ENCODE measurements at regions not wholly inside any gene's neighbourhood (a gene's known extent, or its start where the extent isn't known, plus 50 kb on each side); places are given as distances from the start of the nearest gene placed in this dataset.
A peak's percentile ranks its signal among the peaks of the same experiment; 100 is the strongest.

GRCh38 chr6:133704371-133704770, 184.5 kb upstream of the TCF21 start:
- intact Hi-C loops (cut with DNase I) = no loop called here
- ATAC-seq = no peak
- no peak for DNase-seq
- TF ChIP-seq, protein P1, sequence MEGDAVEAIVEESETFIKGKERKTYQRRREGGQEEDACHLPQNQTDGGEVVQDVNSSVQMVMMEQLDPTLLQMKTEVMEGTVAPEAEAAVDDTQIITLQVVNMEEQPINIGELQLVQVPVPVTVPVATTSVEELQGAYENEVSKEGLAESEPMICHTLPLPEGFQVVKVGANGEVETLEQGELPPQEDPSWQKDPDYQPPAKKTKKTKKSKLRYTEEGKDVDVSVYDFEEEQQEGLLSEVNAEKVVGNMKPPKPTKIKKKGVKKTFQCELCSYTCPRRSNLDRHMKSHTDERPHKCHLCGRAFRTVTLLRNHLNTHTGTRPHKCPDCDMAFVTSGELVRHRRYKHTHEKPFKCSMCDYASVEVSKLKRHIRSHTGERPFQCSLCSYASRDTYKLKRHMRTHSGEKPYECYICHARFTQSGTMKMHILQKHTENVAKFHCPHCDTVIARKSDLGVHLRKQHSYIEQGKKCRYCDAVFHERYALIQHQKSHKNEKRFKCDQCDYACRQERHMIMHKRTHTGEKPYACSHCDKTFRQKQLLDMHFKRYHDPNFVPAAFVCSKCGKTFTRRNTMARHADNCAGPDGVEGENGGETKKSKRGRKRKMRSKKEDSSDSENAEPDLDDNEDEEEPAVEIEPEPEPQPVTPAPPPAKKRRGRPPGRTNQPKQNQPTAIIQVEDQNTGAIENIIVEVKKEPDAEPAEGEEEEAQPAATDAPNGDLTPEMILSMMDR (IDR thresholded peaks at IDR 0.05) = no peak
- Histone ChIP-seq H3K9me3 (no peaks in the 10 kb centered on the region), H3K27ac (no peak overlapping the region), H3K4me3 (no peak overlapping the region), H3K27me3 (no peaks in the 10 kb centered on the region), H3K4me1 (no peaks in the 10 kb centered on the region), H3K36me3 (no peaks in the 10 kb centered on the region)

GRCh38 chr6:133705066-133705465, 183.8 kb upstream of the TCF21 start:
- no peak overlapping the region for H3K4me3 ChIP-seq
- TF ChIP-seq, protein P1 (IDR thresholded peaks at IDR 0.05) = no peak
- peak; percentile 56 for ATAC-seq
- no peaks in the 10 kb centered on the region for H3K27me3 ChIP-seq
- intact Hi-C loops (cut with DNase I) = no loop called here
- no peaks in the 10 kb centered on the region for H3K36me3 ChIP-seq
- DNase-seq = no peak
- H3K4me1 ChIP-seq = no peaks in the 10 kb centered on the region
- H3K9me3 ChIP-seq = no peaks in the 10 kb centered on the region
- H3K27ac ChIP-seq = no peak overlapping the region

DNA sequence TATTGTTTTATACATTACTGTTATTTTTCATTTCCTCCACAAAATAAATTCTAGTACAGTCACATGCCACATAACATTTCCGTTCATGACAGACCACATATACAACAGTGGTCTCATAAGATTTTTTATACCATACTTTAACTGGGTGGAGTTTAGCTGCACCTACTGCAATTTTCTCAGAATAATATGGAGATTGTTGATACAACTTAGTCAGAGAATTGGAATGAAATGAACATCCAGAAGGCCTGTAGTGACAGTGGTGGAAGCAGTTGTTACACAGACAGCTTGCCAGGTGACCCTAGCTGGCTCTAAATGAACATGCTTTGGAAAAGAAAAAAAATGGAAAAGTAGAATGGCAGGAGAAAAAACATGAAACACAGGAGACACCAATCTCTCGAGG, 183.2 kb upstream of the TCF21 start:
- H3K4me1 ChIP-seq = no peaks in the 10 kb centered on the region
- intact Hi-C loops (cut with DNase I) = no loop called here
- TF ChIP-seq, protein P1 (IDR thresholded peaks at IDR 0.05) = no peak
- no peaks in the 10 kb centered on the region for H3K9me3 ChIP-seq
- DNase-seq (no peak), ATAC-seq (no peak)
- H3K36me3 ChIP-seq = no peaks in the 10 kb centered on the region
- H3K4me3 ChIP-seq = no peak overlapping the region
- no peak overlapping the region for H3K27ac ChIP-seq
- H3K27me3 ChIP-seq = no peaks in the 10 kb centered on the region

DNA sequence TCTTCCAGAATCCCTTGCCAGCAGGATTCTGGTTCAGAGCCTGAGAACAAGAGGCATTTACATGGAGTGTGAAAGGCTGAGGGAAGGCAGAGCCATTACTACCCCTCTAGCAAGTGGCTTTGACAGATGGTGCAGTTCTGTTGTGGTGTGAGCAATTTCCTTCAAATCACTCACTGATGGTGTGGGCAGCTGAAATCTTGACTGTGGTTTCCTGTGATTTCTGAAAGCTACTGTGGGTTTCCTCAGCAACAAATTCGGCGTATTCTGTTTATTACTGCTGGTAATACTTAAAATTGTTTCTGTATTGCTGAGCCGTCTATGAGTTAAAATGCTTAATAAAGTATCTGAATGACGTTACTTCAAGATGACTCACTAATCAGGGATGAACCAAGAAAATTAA, 181.5 kb upstream of the TCF21 start:
- no peaks in the 10 kb centered on the region for H3K9me3 ChIP-seq

GRCh38 chr6:133710826-133711225, 178.1 kb upstream of the TCF21 start:
- no peak for DNase-seq
- H3K27ac ChIP-seq = no peak overlapping the region
- H3K27me3 ChIP-seq = no peaks in the 10 kb centered on the region
- intact Hi-C loops (cut with DNase I) = no loop called here
- H3K36me3 ChIP-seq = no peaks in the 10 kb centered on the region
- TF ChIP-seq, protein P1 (IDR thresholded peaks at IDR 0.05) = no peak
- no peak for ATAC-seq
- H3K4me3 ChIP-seq = no peak overlapping the region
- H3K4me1 ChIP-seq = no peaks in the 10 kb centered on the region
- no peaks in the 10 kb centered on the region for H3K9me3 ChIP-seq

More for the DNA sequence above, 181.5 kb upstream of the TCF21 start:
- H3K27me3 ChIP-seq = no peaks in the 10 kb centered on the region
- TF ChIP-seq, protein P1 (IDR thresholded peaks at IDR 0.05) = no peak
- H3K4me1 ChIP-seq = no peaks in the 10 kb centered on the region
- H3K27ac ChIP-seq = no peak overlapping the region
- intact Hi-C loops (cut with DNase I) = no loop called here
- DNase-seq (peak in 1 of 4 donors; percentile 19), ATAC-seq (no peak)
- H3K36me3 ChIP-seq = no peaks in the 10 kb centered on the region
- H3K4me3 ChIP-seq = no peak overlapping the region
